GM12874 (cell line): ENCODE measurements at regions not wholly inside any gene's neighbourhood (a gene's known extent, or its start where the extent isn't known, plus 50 kb on each side); places are given as distances from the start of the nearest gene placed in this dataset.

Source experiments
- CTCF ChIP-seq: IDR thresholded peaks from 2 replicates; pipeline ENCODE4 v1.5.1; 2011; ENCODE audit warnings: low read depth, mild to moderate bottlenecking, control low read depth, low read length, moderate library complexity; ENCODE audit not compliant: insufficient read depth

- no peak for TF ChIP-seq CTCF
These were observed 147.0 kb upstream of the POU1F1 start for GRCh38 chr3:87423336-87423735.

- no peak for TF ChIP-seq CTCF
These were observed 145.9 kb upstream of the POU1F1 start for GRCh38 chr3:87422333-87422732.

GRCh38 chr3:87420171-87420570 is 143.8 kb upstream of the POU1F1 start:
- no peak for TF ChIP-seq CTCF

GRCh38 chr3:87414271-87414670 is 137.9 kb upstream of the POU1F1 start:
- TF ChIP-seq CTCF = no peak

- no peak for TF ChIP-seq CTCF
These were observed 137.4 kb upstream of the POU1F1 start for GRCh38 chr3:87413814-87414213.

GRCh38 chr3:87410110-87410509 is 133.7 kb upstream of the POU1F1 start:
- no peak for TF ChIP-seq CTCF

GRCh38 chr3:87398168-87398801 is 121.9 kb upstream of the POU1F1 start:
- no peak for TF ChIP-seq CTCF
